SK-N-SH (cell line): ENCODE measurements at regions not wholly inside any gene's neighbourhood (a gene's known extent, or its start where the extent isn't known, plus 50 kb on each side); places are given as distances from the start of the nearest gene placed in this dataset.

ENCODE experiments used
- CTCF ChIA-PET: fragments of 300-600, 350-600 bp; formaldehyde crosslinking; extraction: SDS; loops from one replicate; lab custom pipeline; 2021; lab: Yijun Ruan, JAX
- POLR2A ChIA-PET: fragments of 350-600 bp; sonication (Branson Sonifier 250); formaldehyde crosslinking; extraction: SDS; loops from one replicate; lab custom pipeline; 2020; ENCODE audit warnings: antibody characterized with exemption, inconsistent platforms; lab: Yijun Ruan, JAX
- DNase-seq: peaks from one replicate; pipeline ENCODE4 v3.0.0; 2012
- H2AFZ ChIP-seq: fragments of 200-600 bp; sonication (generic); 2 replicates; pipeline ENCODE4 v1.8.1; 2016; ENCODE audit warnings: antibody characterized with exemption, mild to moderate bottlenecking, low read depth
- H3F3A ChIP-seq: fragments of 200-600 bp; sonication (generic); replicated peaks from 2 replicates; pipeline ENCODE3; 2016; ENCODE audit warnings: antibody characterized with exemption, mild to moderate bottlenecking; ENCODE audit not compliant: insufficient read depth
- H3K27ac ChIP-seq, 2 experiments: fragments of 200-500 bp in 1 of 2; fragments of 200-600 bp in 1 of 2; sonication (Bioruptor generic) in 1 of 2; sonication (generic), shearing (Covaris generic) in 1 of 2; 2 replicates each; pipeline versions ENCODE4 v1.5.1 to v1.6.1; 2014 to 2016; ENCODE audit warnings: low read depth in 2 of 2, inconsistent platforms in 1 of 2, low read length in 1 of 2, mild to moderate bottlenecking in 1 of 2, mixed read lengths in 1 of 2
- H3K27me3 ChIP-seq: fragments of 200-600 bp; sonication (generic), shearing (Covaris generic); 2 replicates; pipeline ENCODE4 v1.6.1; 2016; ENCODE audit warnings: mixed run types; ENCODE audit not compliant: insufficient read depth
- H3K36me3 ChIP-seq, 2 experiments: fragments of 200-500 bp in 1 of 2; fragments of 200-600 bp in 1 of 2; sonication (Bioruptor generic) in 1 of 2; sonication (generic) in 1 of 2; replicated peaks in 1 of 2; 2 replicates each; pipeline versions ENCODE3 to v1.5.1; 2014 to 2016; ENCODE audit warnings: low read length in 1 of 2, mild to moderate bottlenecking in 1 of 2; ENCODE audit not compliant: insufficient read depth in 2 of 2, control insufficient read depth in 1 of 2
- H3K4me1 ChIP-seq, 2 experiments: fragments of 200-500 bp in 1 of 2; fragments of 200-600 bp in 1 of 2; sonication (Bioruptor generic) in 1 of 2; sonication (generic), shearing (Covaris generic) in 1 of 2; 2 replicates each; pipeline versions ENCODE4 v1.5.1 to v1.6.1; 2014 to 2016; ENCODE audit warnings: low read depth in 1 of 2, low read length in 1 of 2, mixed run types in 1 of 2; ENCODE audit not compliant: insufficient read depth in 2 of 2, control insufficient read depth in 1 of 2
- H3K4me2 ChIP-seq: fragments of 200-600 bp; sonication (generic), shearing (Covaris generic); 2 replicates; pipeline ENCODE4 v1.6.1; 2017; ENCODE audit warnings: mixed run types
- H3K4me3 ChIP-seq, 2 experiments: fragments of 200-500 bp in 1 of 2; fragments of 200-600 bp in 1 of 2; sonication (Bioruptor generic) in 1 of 2; sonication (generic), shearing (Covaris generic) in 1 of 2; 2 replicates each; pipeline versions ENCODE4 v1.5.1 to v1.8.1; 2014 to 2016; ENCODE audit warnings: low read depth in 2 of 2, inconsistent platforms in 1 of 2, low read length in 1 of 2, mild to moderate bottlenecking in 1 of 2, mixed read lengths in 1 of 2, moderate library complexity in 1 of 2
- H3K79me2 ChIP-seq: fragments of 200-600 bp; sonication (generic); 2 replicates; pipeline ENCODE4 v1.8.1; 2017; ENCODE audit warnings: mild to moderate bottlenecking; ENCODE audit not compliant: insufficient read depth
- H3K9ac ChIP-seq: fragments of 200-600 bp; sonication (generic); 2 replicates; pipeline ENCODE4 v1.6.1; 2017; ENCODE audit warnings: mixed run types
- H3K9me2 ChIP-seq: fragments of 200-600 bp; sonication (generic); 2 replicates; pipeline ENCODE4 v1.6.1; 2017; ENCODE audit warnings: mixed run types
- H3K9me3 ChIP-seq: fragments of 200-600 bp; sonication (generic); 2 replicates; pipeline ENCODE4 v1.6.1; 2017; ENCODE audit warnings: mixed run types, mild to moderate bottlenecking, moderate library complexity
- H4K20me1 ChIP-seq: fragments of 200-600 bp; sonication (generic); 2 replicates; pipeline ENCODE4 v1.6.1; 2017; ENCODE audit warnings: mild to moderate bottlenecking, mixed run types; ENCODE audit not compliant: insufficient read depth
- CHD2 ChIP-seq: fragments of 150-350 bp; IDR thresholded peaks from 2 replicates; pipeline ENCODE4 v1.6.1; 2018; ENCODE audit warnings: low read length; ENCODE audit not compliant: partially characterized antibody
- EP300 ChIP-seq, 2 experiments: IDR thresholded peaks; 2 replicates each; pipeline versions ENCODE4 v1.4.0 to v1.6.1; 2012; ENCODE audit warnings: borderline replicate concordance in 1 of 2, low read depth in 1 of 2, low read length in 1 of 2
- EZH2phosphoT487 ChIP-seq: fragments of 200-600 bp; sonication (generic); IDR thresholded peaks from 2 replicates; pipeline ENCODE4 v1.6.1; 2017; ENCODE audit warnings: low read depth, mixed run types, mild to moderate bottlenecking, antibody characterized with exemption, moderate library complexity, borderline replicate concordance
- MEF2A ChIP-seq: IDR thresholded peaks from 2 replicates; pipeline ENCODE4 v1.4.0; 2012; ENCODE audit warnings: low read depth, borderline replicate concordance
- MXI1 ChIP-seq: IDR thresholded peaks from 2 replicates; pipeline ENCODE4 v1.6.1; 2012; ENCODE audit warnings: mild to moderate bottlenecking, low read depth, low read length, improper control_type of control experiment
- NFIC ChIP-seq: IDR thresholded peaks from 2 replicates; pipeline ENCODE4 v1.4.0; 2012; ENCODE audit warnings: borderline replicate concordance
- NRF1 ChIP-seq: IDR thresholded peaks from 2 replicates; pipeline ENCODE4 v1.6.1; 2012; ENCODE audit warnings: low read depth, mild to moderate bottlenecking, low read length
- RCOR1 ChIP-seq: fragments of 150-350 bp; IDR thresholded peaks from 2 replicates; pipeline ENCODE4 v1.6.1; 2017; ENCODE audit warnings: antibody characterized with exemption, low read length
- RFX5 ChIP-seq: IDR thresholded peaks from 2 replicates; pipeline ENCODE4 v1.6.1; 2012; ENCODE audit warnings: mild to moderate bottlenecking, improper control_type of control experiment, low read length
- RXRA ChIP-seq: IDR thresholded peaks from 2 replicates; pipeline ENCODE4 v1.4.0; 2012; ENCODE audit warnings: low read depth, mild to moderate bottlenecking, borderline replicate concordance
- TAF1 ChIP-seq: IDR thresholded peaks from 2 replicates; pipeline ENCODE4 v1.6.1; 2012; ENCODE audit warnings: low read depth, mild to moderate bottlenecking, low read length, moderate library complexity, borderline replicate concordance
- TEAD4 ChIP-seq: IDR thresholded peaks from 2 replicates; pipeline ENCODE4 v1.4.0; 2012; ENCODE audit warnings: mild to moderate bottlenecking, borderline replicate concordance; ENCODE audit not compliant: insufficient read depth
- WGBS: methylation state at CpG from one replicate; pipeline ENCODE4 v1.1.6; 2017; ENCODE audit warnings: low lambda C conversion rate; 5-methylcytosine and 5-hydroxymethylcytosine counted together
- TF ChIP-seq, protein P1 (sequence below): IDR thresholded peaks from 2 replicates; pipeline ENCODE4 v1.4.0; 2012; ENCODE audit warnings: low read depth, borderline replicate concordance
- TF ChIP-seq, protein P2 (sequence below): fragments of 150-350 bp; IDR thresholded peaks from 2 replicates; pipeline ENCODE4 v1.6.1; 2016; ENCODE audit warnings: mild to moderate bottlenecking, low read depth, low read length
- TF ChIP-seq, protein P3 (sequence below): fragments of 150-350 bp; IDR thresholded peaks from 2 replicates; pipeline ENCODE4 v1.6.1; 2017; ENCODE audit warnings: antibody characterized with exemption, low read length, low read depth, borderline replicate concordance
- TF ChIP-seq, protein P4 (sequence below): IDR thresholded peaks from 2 replicates; pipeline ENCODE4 v1.4.0; 2012; ENCODE audit warnings: low read depth, borderline replicate concordance

- peaks cover 0 to 11% of the 10 kb centered on the region in 2 experiments; a peak in 2 of 4 replicates for H3K4me1 ChIP-seq
- TF ChIP-seq NFIC (no peak), RCOR1 (no peak), TEAD4 (no peak)
- TF ChIP-seq, protein P1, sequence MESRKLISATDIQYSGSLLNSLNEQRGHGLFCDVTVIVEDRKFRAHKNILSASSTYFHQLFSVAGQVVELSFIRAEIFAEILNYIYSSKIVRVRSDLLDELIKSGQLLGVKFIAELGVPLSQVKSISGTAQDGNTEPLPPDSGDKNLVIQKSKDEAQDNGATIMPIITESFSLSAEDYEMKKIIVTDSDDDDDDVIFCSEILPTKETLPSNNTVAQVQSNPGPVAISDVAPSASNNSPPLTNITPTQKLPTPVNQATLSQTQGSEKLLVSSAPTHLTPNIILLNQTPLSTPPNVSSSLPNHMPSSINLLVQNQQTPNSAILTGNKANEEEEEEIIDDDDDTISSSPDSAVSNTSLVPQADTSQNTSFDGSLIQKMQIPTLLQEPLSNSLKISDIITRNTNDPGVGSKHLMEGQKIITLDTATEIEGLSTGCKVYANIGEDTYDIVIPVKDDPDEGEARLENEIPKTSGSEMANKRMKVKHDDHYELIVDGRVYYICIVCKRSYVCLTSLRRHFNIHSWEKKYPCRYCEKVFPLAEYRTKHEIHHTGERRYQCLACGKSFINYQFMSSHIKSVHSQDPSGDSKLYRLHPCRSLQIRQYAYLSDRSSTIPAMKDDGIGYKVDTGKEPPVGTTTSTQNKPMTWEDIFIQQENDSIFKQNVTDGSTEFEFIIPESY, result no peak
- TF ChIP-seq, protein P2, sequence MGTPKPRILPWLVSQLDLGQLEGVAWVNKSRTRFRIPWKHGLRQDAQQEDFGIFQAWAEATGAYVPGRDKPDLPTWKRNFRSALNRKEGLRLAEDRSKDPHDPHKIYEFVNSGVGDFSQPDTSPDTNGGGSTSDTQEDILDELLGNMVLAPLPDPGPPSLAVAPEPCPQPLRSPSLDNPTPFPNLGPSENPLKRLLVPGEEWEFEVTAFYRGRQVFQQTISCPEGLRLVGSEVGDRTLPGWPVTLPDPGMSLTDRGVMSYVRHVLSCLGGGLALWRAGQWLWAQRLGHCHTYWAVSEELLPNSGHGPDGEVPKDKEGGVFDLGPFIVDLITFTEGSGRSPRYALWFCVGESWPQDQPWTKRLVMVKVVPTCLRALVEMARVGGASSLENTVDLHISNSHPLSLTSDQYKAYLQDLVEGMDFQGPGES, result no peak
- TF ChIP-seq, all 33 proteins: peak for 0
- ChIA-PET POLR2A (no interaction called here), CTCF (no interaction called here)
- H3K4me2 ChIP-seq, result no peak overlapping the region
- H3K9ac ChIP-seq, result no peak overlapping the region
- H3K9me3 ChIP-seq, result no peaks in the 10 kb centered on the region
- no peaks in the 10 kb centered on the region for H4K20me1 ChIP-seq
- H3K9me2 ChIP-seq, result no peaks in the 10 kb centered on the region
- no peaks in the 10 kb centered on the region for H3F3A ChIP-seq
- no peaks in the 10 kb centered on the region for H3K27me3 ChIP-seq
- H3K4me3 ChIP-seq, result no peak overlapping the region
- H2AFZ ChIP-seq, result no peak overlapping the region
- H3K36me3 ChIP-seq, result no peaks in the 10 kb centered on the region
- H3K79me2 ChIP-seq, result no peaks in the 10 kb centered on the region
- 81% methylated on average over 7 of the region's 7 CpGs for WGBS
- no peak for DNase-seq
- no peak overlapping the region for H3K27ac ChIP-seq
These were observed 377.1 kb upstream of the TBL1XR1 start for GRCh38 chr3:177574222-177574856.

GRCh38 chr3:177576746-177577145 lies 379.5 kb upstream of the TBL1XR1 start:
- peaks cover 0 to 4% of the 10 kb centered on the region in 2 experiments; a peak in 1 of 4 replicates for H3K4me1 ChIP-seq
- H3K79me2 ChIP-seq, result no peaks in the 10 kb centered on the region
- no peak overlapping the region for H3K4me3 ChIP-seq
- TF ChIP-seq EP300 (IDR thresholded peaks at IDR 0.05; ENCODE audit: borderline replicate concordance in 1 of 2, low read depth in 1 of 2, low read length in 1 of 2) (no peak), TAF1 (no peak), RFX5 (no peak), NRF1 (no peak), MEF2A (no peak), MXI1 (no peak), CHD2 (no peak), RXRA (no peak), EZH2phosphoT487 (no peak), RCOR1 (no peak)
- TF ChIP-seq, protein P2, result no peak
- TF ChIP-seq, protein P1, result no peak
- TF ChIP-seq, protein P3, sequence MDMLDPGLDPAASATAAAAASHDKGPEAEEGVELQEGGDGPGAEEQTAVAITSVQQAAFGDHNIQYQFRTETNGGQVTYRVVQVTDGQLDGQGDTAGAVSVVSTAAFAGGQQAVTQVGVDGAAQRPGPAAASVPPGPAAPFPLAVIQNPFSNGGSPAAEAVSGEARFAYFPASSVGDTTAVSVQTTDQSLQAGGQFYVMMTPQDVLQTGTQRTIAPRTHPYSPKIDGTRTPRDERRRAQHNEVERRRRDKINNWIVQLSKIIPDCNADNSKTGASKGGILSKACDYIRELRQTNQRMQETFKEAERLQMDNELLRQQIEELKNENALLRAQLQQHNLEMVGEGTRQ, result no peak
- TF ChIP-seq, protein P4, sequence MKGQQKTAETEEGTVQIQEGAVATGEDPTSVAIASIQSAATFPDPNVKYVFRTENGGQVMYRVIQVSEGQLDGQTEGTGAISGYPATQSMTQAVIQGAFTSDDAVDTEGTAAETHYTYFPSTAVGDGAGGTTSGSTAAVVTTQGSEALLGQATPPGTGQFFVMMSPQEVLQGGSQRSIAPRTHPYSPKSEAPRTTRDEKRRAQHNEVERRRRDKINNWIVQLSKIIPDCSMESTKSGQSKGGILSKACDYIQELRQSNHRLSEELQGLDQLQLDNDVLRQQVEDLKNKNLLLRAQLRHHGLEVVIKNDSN, result no peak
- WGBS, result 78% methylated on average over 4 of the region's 4 CpGs
- no peaks in the 10 kb centered on the region for H3K36me3 ChIP-seq
- no peak overlapping the region for H3K4me2 ChIP-seq
- no peak overlapping the region for H3K27ac ChIP-seq
- H4K20me1 ChIP-seq, result no peaks in the 10 kb centered on the region
- no peaks in the 10 kb centered on the region for H3F3A ChIP-seq
- CTCF ChIA-PET, result no interaction called here
- H2AFZ ChIP-seq, result no peak overlapping the region
- H3K27me3 ChIP-seq, result no peaks in the 10 kb centered on the region
- DNase-seq, result no peak
- no peaks in the 10 kb centered on the region for H3K9me3 ChIP-seq
- POLR2A ChIA-PET, result no interaction called here
- no peak overlapping the region for H3K9ac ChIP-seq
- no peaks in the 10 kb centered on the region for H3K9me2 ChIP-seq
